Fibroblast of skin of left quadriceps (primary cell): ENCODE measurements at regions not wholly inside any gene's neighbourhood (a gene's known extent, or its start where the extent isn't known, plus 50 kb on each side); places are given as distances from the start of the nearest gene placed in this dataset.

Source experiments
- DNase-seq, 2 experiments: peaks; one replicate each; pipeline ENCODE4 v3.0.0-alpha.2; 2013; ENCODE audit warnings: low read depth in 2 of 2

- no peak for DNase-seq
These were observed 103.3 kb upstream of the FAM9C start for GRCh38 chrX:13147733-13148132.

DNA sequence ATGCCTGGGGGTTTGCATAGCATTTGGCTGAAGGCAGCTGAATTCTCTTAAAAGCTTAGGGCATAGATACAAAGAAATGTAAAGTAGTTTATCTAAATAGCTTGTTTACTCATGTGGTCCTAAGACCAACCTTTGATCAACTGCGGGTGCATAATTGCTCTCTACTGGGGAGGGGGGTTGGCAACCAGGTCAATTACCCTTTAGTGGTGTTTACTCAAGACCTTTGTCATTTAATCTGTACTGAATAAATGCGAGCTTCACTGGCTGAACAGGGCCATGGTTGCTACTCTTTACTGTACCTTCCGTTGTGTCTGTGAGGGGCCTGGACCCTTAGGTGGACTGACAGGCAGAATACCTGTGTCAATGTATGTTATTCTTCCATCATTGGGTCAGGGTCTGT lies 102.7 kb upstream of the FAM9C start:
- no peak for DNase-seq

- DNase-seq = no peak
These were observed 100.7 kb upstream of the FAM9C start for GRCh38 chrX:13144927-13145655.

- no peak for DNase-seq
These were observed 98.5 kb upstream of the FAM9C start for GRCh38 chrX:13142891-13143290.

GRCh38 chrX:13140007-13140406 lies 95.6 kb upstream of the FAM9C start:
- DNase-seq = no peak

DNA sequence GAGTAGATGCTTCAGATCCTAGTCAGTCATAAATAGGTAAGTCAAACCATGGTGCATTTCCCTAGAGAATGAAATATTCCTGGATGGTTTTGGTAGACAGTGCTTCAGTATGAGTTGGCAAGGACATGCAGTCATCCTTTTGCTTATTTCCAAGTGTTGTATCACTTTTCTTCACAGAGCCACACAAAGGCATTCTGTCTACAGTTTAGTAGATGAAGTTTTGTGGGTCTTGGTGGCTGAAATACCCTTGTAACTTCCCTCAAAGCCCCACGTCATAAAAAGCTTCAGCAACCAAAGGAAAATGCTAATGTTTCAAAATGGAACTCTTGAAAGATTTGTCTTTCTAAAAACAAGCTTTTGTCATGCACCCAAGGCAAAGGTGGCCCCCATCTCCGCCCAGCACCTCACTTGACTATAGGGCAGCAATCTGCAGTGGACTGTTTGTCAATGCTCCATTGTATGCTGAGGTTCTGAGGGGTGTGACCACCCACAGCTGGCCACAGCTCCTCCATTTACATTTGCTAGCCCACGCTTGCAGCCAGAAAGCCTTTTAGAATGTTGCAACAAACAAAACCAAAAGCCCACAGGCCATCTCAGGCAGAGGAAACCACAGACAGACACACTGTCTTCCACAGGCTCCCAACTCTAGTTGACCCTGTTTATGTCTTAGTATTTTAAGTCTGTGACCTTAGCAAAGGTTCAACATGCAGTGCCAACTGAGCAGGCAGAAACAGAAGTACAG lies 87.1 kb upstream of the FAM9C start:
- no peak for DNase-seq

GRCh38 chrX:13130816-13131215 lies 86.4 kb upstream of the FAM9C start:
- DNase-seq = no peak

DNA sequence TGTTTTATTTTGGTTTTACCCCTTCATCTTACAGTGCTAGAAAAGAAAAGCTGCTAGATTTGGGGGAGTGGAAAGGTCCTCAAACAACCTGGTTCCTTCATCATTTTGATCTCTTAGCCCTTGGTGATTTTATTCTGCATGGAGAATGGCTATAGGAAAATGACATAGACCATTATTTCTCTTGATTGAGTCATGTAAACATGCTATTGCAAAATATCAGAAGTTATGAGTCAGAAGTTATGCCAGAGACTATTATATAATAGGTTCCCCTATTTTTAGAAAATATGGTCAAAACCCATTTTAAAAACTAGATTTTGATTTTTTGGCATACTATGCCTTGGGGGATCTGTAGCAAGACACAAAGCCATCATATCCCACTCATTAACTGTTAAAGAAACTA lies 83.7 kb upstream of the FAM9C start:
- DNase-seq = no peak

GRCh38 chrX:13126775-13127174 lies 82.4 kb upstream of the FAM9C start:
- no peak for DNase-seq

DNA sequence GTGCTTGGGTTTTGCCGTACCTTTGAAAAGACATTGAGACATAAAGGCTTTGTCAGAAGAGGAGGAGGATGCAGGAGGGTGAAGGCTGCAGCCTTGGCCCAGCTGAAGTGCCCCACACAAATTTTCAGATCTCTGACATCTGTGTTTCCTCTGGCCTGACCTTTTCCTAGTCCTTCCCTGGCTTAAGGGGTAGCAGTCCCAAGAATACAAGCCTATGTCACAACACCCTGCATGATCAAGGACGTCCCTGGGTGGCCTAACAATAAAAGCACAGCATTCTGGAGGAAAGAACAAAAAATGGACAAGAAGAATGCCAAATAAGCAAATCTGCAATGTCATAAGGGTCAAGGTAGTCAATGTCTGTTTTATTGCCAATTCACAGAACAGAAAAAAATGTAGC lies 80.8 kb upstream of the FAM9C start:
- no peak for DNase-seq

DNA sequence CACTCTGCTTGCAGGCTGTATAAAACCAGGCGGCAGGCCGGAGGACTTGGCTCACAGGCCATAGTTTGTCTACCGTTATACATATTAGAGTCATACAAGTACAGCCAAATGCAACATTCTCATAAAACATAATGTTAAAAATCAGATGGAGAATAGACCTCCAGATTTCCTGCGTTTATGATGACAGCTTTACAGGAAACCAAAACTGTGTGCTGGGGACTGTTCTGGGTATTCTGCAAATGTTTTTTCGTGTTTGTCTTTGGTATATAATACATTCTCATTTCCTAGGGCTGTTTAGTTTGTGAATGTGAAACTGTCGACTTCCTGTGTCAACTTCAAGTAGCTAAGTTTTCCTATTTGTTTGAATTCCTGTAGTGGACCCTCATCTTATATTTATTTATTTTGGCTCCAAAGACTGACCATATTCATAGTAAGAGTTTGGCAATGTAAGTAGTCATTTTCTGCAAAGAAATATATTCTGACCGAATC lies 79.5 kb upstream of the FAM9C start:
- DNase-seq = no peak

- DNase-seq = no peak
These were observed 78.9 kb upstream of the FAM9C start for GRCh38 chrX:13123247-13123856.

- no peak for DNase-seq
These were observed 76.7 kb upstream of the FAM9C start for GRCh38 chrX:13121020-13121555.

DNA sequence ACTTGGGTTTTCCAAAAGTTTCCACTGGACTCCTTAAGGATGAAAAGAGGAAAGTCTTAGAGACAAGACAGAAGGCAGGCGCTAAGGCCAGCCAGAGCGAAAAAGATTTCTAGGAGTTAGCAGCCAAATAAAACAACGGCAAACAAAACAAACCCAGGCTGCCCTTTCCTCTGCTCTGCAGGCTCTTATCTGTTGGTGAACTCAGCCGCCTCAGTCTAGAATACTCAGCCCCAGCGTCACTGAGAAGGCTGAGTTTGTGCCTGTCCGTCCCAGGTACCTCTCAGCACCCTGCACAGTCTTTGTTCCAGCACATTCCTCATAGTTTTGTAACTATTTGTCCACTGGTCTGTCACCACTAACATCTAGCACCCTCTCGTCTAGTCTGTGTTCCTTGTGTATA lies 75.6 kb upstream of the FAM9C start:
- no peak for DNase-seq

DNA sequence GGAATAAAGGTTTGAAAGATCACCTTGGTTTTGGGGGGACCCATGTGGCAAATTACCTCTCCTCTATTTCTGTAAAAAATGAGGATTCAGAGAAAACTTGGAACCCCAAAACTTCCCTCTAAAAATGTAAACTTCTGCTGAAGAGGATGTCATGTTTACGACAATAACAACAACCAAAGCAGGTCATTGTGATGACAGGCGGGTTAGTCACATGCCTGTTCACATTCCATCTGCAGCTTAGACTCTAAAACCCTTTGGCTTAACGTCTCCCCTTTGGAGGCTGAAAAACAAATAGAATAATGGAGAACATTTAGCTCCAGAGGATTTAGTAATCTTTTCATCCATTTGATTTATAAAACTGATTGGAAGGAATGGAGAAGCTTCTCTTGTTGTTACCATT lies 75.0 kb upstream of the FAM9C start:
- no peak for DNase-seq

DNA sequence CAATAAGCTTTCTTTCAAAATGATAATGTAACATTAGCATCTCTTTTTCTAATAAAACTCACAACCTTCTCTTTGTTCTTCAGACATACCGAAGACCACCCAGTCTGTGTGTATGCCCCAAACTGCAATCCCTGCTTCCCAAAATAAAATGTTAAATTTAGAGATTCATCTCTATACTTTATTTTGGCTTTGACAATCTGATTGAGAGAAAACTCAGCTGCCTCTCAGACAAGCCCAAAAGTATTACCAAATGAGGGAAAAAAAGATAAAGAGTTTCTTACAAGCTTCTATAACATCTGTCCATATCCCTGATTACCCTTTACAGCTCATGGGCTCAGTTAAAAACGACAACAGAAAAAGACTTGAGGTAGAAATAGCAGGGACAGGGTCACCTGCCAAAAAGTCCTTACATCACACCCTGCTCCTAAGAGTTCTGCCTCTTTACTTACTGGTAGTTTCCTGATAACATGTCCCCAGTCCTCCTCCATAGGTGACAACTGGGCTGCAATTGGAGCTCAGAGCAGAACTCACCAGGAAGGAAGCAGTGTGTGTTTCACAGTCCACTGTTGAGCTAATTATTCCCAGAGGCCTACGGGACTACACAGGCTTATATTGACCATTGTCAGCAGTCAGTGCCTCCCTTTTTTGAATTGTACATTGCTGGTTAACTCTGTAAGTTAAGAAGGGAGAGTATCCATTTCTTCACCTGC lies 70.9 kb upstream of the FAM9C start:
- DNase-seq = no peak

DNA sequence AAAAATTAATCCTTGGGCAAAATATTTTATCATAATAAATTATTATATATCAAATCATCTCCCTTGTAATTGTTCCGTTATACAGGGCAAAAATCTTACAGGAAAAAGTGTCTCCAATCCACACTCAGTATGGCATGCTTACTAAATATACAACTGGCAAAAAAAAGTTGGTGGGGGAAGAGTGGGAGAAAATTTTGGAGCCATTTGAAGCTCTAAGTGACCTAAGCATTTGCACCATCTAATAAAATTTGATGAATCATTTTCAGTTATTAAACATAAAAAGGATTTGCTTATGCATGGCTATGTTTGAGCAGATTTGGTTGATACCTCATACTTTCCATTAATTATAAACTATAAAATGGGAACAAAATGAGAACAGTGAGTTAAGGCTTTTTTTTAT lies 68.1 kb upstream of the FAM9C start:
- no peak for DNase-seq

GRCh38 chrX:13110433-13111324 lies 66.3 kb upstream of the FAM9C start:
- peak; percentile 78 to 80 for DNase-seq

- DNase-seq = no peak
These were observed 65.4 kb upstream of the FAM9C start for GRCh38 chrX:13109817-13110216.

DNA sequence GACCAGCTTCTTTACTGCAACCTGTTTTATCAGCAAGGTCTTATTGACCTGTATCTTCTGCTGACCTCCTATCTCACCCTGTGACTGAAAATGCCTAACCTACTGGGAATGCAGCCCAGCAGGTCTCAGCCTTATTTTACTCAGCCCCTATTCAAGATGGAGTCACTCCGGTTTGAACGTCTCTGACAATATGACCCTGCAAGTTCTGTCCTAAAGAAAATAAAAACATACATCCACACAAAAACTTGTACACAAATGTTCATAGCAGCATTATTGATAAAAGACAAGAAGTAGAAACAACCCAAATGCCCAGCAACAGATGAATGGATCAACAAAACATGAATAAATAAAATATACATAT lies 59.5 kb upstream of the FAM9C start:
- DNase-seq = no peak
